ENCODE measurements at regions not wholly inside any gene's neighbourhood (a gene's known extent, or its start where the extent isn't known, plus 50 kb on each side); places are given as distances from the start of the nearest gene placed in this dataset.
A peak's percentile ranks its signal among the peaks of the same experiment; 100 is the strongest.

GRCh38 chr22:48167238-48167637 is 1404.8 kb downstream of the TBC1D22A start:
- Mint-ChIP-seq H3K4me3 (no peak overlapping the region), H3K27ac (ENCODE audit: unreplicated experiment) (no peak overlapping the region), H3K4me1 (no peaks in the 10 kb centered on the region), H3K9me3 (peaks cover 2% of the 10 kb centered on the region), H3K36me3 (ENCODE audit: low read depth) (no peaks in the 10 kb centered on the region), H3K27me3 (ENCODE audit: low read depth) (peaks cover 33% of the 10 kb centered on the region)
- no peak for TF ChIP-seq CTCF (conservative IDR thresholded peaks at IDR 0.05)
- peak; percentile 29 for DNase-seq (ENCODE audit: low read depth, low spot score)

GRCh38 chr22:48161298-48161697 is 1398.8 kb downstream of the TBC1D22A start:
- DNase-seq (ENCODE audit: low read depth, low spot score): no peak
- H3K4me1 Mint-ChIP-seq: no peaks in the 10 kb centered on the region
- H3K27ac Mint-ChIP-seq (ENCODE audit: unreplicated experiment): no peak overlapping the region
- no peaks in the 10 kb centered on the region for H3K9me3 Mint-ChIP-seq
- no peaks in the 10 kb centered on the region for H3K36me3 Mint-ChIP-seq (ENCODE audit: low read depth)
- H3K4me3 Mint-ChIP-seq: no peak overlapping the region
- no peak for TF ChIP-seq CTCF (conservative IDR thresholded peaks at IDR 0.05)
- H3K27me3 Mint-ChIP-seq (ENCODE audit: low read depth): peaks cover 28% of the 10 kb centered on the region

GRCh38 chr22:48157676-48158075 is 1395.2 kb downstream of the TBC1D22A start:
- no peak for TF ChIP-seq CTCF (conservative IDR thresholded peaks at IDR 0.05)
- Mint-ChIP-seq H3K27ac (ENCODE audit: unreplicated experiment) (no peak overlapping the region), H3K9me3 (no peaks in the 10 kb centered on the region), H3K4me3 (no peak overlapping the region), H3K4me1 (no peaks in the 10 kb centered on the region), H3K36me3 (ENCODE audit: low read depth) (no peaks in the 10 kb centered on the region), H3K27me3 (ENCODE audit: low read depth) (peaks cover 16% of the 10 kb centered on the region)
- DNase-seq (ENCODE audit: low read depth, low spot score): no peak

- TF ChIP-seq CTCF (conservative IDR thresholded peaks at IDR 0.05): no peak
- Mint-ChIP-seq H3K36me3 (ENCODE audit: low read depth) (no peaks in the 10 kb centered on the region), H3K27me3 (ENCODE audit: low read depth) (peaks cover 13% of the 10 kb centered on the region), H3K27ac (ENCODE audit: unreplicated experiment) (no peak overlapping the region), H3K4me3 (no peak overlapping the region), H3K4me1 (no peaks in the 10 kb centered on the region), H3K9me3 (no peaks in the 10 kb centered on the region)
- DNase-seq (ENCODE audit: low read depth, low spot score): no peak
Measured at GRCh38 chr22:48156603-48157355, 1394.3 kb downstream of the TBC1D22A start.

- Mint-ChIP-seq H3K27me3 (ENCODE audit: low read depth) (peaks cover 6% of the 10 kb centered on the region), H3K4me3 (no peak overlapping the region), H3K27ac (ENCODE audit: unreplicated experiment) (no peak overlapping the region), H3K9me3 (no peaks in the 10 kb centered on the region), H3K36me3 (ENCODE audit: low read depth) (no peaks in the 10 kb centered on the region), H3K4me1 (no peaks in the 10 kb centered on the region)
- no peak for DNase-seq (ENCODE audit: low read depth, low spot score)
- no peak for TF ChIP-seq CTCF (conservative IDR thresholded peaks at IDR 0.05)
Measured at GRCh38 chr22:48155446-48155845, 1393.0 kb downstream of the TBC1D22A start.

All from neural crest cell (in vitro differentiated cells).